ENCODE measurements at regions not wholly inside any gene's neighbourhood (a gene's known extent, or its start where the extent isn't known, plus 50 kb on each side); places are given as distances from the start of the nearest gene placed in this dataset.

DNA sequence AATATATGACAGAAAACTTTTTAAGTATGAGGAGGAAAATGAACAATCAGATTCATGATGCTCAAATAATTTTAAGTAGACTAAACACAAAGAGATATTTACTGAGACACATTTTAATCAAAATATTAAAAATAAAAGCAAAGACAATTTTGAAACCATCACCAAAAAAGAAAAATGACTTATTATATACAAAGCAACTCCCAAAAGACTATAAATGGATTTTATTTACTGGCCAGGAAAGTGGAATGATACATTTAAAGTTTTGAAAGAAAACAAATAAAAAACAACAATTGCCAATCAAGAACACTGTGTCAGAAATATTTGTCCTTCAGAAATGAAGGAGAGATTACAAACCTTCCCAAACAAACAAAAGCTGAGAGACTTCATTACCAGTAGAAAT lies 968.5 kb upstream of the CELF4 start:
- Histone ChIP-seq H3K79me2 (ENCODE audit: control insufficient read depth, low read length) (no peaks in the 10 kb centered on the region), H4K20me1 (ENCODE audit: control insufficient read depth, insufficient read depth, low read depth, low read length) (no peaks in the 10 kb centered on the region), H3K27ac (ENCODE audit: low read depth, low read length) (no peak overlapping the region), H3K27me3 (ENCODE audit: control insufficient read depth, low read length) (no peaks in the 10 kb centered on the region), H3K36me3 (ENCODE audit: control insufficient read depth, low read length) (no peaks in the 10 kb centered on the region), H3F3A (ENCODE audit: control insufficient read depth, insufficient read depth) (no peaks in the 10 kb centered on the region), H3K4me1 (ENCODE audit: control insufficient read depth, low read length) (no peaks in the 10 kb centered on the region), H3K9me3 (ENCODE audit: control insufficient read depth, insufficient read depth, low read length) (no peaks in the 10 kb centered on the region), H3K4me2 (ENCODE audit: low read length) (no peak overlapping the region), H3K4me3 (ENCODE audit: low read length) (no peak overlapping the region), H3K9me2 (replicated peaks; ENCODE audit: control insufficient read depth, low read length) (no peaks in the 10 kb centered on the region)
- no peak for TF ChIP-seq EZH2phosphoT487 (IDR thresholded peaks at IDR 0.05; ENCODE audit: borderline replicate concordance, low read length)
- TF ChIP-seq, protein P1, sequence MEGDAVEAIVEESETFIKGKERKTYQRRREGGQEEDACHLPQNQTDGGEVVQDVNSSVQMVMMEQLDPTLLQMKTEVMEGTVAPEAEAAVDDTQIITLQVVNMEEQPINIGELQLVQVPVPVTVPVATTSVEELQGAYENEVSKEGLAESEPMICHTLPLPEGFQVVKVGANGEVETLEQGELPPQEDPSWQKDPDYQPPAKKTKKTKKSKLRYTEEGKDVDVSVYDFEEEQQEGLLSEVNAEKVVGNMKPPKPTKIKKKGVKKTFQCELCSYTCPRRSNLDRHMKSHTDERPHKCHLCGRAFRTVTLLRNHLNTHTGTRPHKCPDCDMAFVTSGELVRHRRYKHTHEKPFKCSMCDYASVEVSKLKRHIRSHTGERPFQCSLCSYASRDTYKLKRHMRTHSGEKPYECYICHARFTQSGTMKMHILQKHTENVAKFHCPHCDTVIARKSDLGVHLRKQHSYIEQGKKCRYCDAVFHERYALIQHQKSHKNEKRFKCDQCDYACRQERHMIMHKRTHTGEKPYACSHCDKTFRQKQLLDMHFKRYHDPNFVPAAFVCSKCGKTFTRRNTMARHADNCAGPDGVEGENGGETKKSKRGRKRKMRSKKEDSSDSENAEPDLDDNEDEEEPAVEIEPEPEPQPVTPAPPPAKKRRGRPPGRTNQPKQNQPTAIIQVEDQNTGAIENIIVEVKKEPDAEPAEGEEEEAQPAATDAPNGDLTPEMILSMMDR (IDR thresholded peaks at IDR 0.05; ENCODE audit: low read depth, low read length, poor library complexity, severe bottlenecking) = no peak

DNA sequence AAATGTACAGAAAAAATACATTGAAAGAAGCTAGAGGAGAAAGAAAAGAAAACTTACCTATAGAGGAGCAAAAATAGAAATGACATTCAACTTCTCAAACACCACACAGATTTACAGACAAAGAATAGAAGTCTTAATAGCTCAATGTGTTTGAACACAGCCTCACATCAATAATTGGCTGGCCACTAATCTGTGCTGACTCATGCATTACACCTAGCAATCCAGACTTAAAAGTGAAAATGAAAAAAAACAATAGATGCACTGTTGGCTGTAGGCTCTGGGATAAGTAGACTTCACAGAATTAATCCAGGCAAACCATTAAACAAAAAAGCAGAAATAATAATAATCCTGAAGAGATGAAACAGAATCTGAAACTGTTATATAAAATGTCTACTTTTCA lies 961.3 kb upstream of the CELF4 start:
- Histone ChIP-seq H3K4me2 (ENCODE audit: low read length) (no peak overlapping the region), H3K79me2 (ENCODE audit: control insufficient read depth, low read length) (no peaks in the 10 kb centered on the region), H3K9me2 (replicated peaks; ENCODE audit: control insufficient read depth, low read length) (no peaks in the 10 kb centered on the region), H3K4me1 (ENCODE audit: control insufficient read depth, low read length) (no peaks in the 10 kb centered on the region), H3K27me3 (ENCODE audit: control insufficient read depth, low read length) (no peaks in the 10 kb centered on the region), H3K9me3 (ENCODE audit: control insufficient read depth, insufficient read depth, low read length) (no peaks in the 10 kb centered on the region), H3F3A (ENCODE audit: control insufficient read depth, insufficient read depth) (no peaks in the 10 kb centered on the region), H4K20me1 (ENCODE audit: control insufficient read depth, insufficient read depth, low read depth, low read length) (no peaks in the 10 kb centered on the region), H3K27ac (ENCODE audit: low read depth, low read length) (no peak overlapping the region), H3K4me3 (ENCODE audit: low read length) (no peak overlapping the region), H3K36me3 (ENCODE audit: control insufficient read depth, low read length) (no peaks in the 10 kb centered on the region)
- TF ChIP-seq EZH2phosphoT487 (IDR thresholded peaks at IDR 0.05; ENCODE audit: borderline replicate concordance, low read length) = no peak
- TF ChIP-seq, protein P1 (IDR thresholded peaks at IDR 0.05; ENCODE audit: low read depth, low read length, poor library complexity, severe bottlenecking) = no peak

DNA sequence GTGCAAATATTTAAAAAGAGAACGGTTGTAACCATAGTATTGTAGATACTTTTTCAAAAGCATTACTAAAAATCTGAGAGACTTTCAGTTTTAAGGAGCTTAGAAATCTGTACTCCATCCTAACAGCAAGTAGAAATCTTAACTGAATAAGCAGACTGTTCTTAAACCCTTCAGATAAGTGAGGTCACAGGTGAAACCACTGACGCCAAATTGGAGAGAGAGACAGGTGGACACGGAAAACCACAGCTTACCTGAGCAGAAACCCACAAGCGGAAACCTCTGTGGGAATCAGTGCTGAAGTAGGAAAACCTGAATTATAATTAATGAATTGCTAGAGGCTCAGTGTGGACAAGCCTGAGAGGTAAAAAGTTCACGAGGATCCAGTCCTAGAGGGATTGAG lies 959.4 kb upstream of the CELF4 start:
- H3K4me2 ChIP-seq (ENCODE audit: low read length) = no peak overlapping the region

More for the DNA sequence above, 959.4 kb upstream of the CELF4 start:
- TF ChIP-seq, protein P1 (IDR thresholded peaks at IDR 0.05; ENCODE audit: low read depth, low read length, poor library complexity, severe bottlenecking) = no peak
- no peak for TF ChIP-seq EZH2phosphoT487 (IDR thresholded peaks at IDR 0.05; ENCODE audit: borderline replicate concordance, low read length)
- Histone ChIP-seq H3K36me3 (ENCODE audit: control insufficient read depth, low read length) (no peaks in the 10 kb centered on the region), H3K79me2 (ENCODE audit: control insufficient read depth, low read length) (no peaks in the 10 kb centered on the region), H3K4me3 (ENCODE audit: low read length) (no peak overlapping the region), H3K27me3 (ENCODE audit: control insufficient read depth, low read length) (no peaks in the 10 kb centered on the region), H3K27ac (ENCODE audit: low read depth, low read length) (no peak overlapping the region), H3F3A (ENCODE audit: control insufficient read depth, insufficient read depth) (no peaks in the 10 kb centered on the region), H4K20me1 (ENCODE audit: control insufficient read depth, insufficient read depth, low read depth, low read length) (no peaks in the 10 kb centered on the region), H3K4me1 (ENCODE audit: control insufficient read depth, low read length) (no peaks in the 10 kb centered on the region), H3K9me3 (ENCODE audit: control insufficient read depth, insufficient read depth, low read length) (no peaks in the 10 kb centered on the region), H3K9me2 (replicated peaks; ENCODE audit: control insufficient read depth, low read length) (no peaks in the 10 kb centered on the region)

Measured in DOHH2 (cell line).